Esophagus squamous epithelium (tissue), 4 donors: ENCODE measurements at regions not wholly inside any gene's neighbourhood (a gene's known extent, or its start where the extent isn't known, plus 50 kb on each side); places are given as distances from the start of the nearest gene placed in this dataset.

Experiments
- CTCF ChIP-seq, 6 experiments: fragments of 450-650 bp in 4 of 6; fragments of 200-600 bp in 2 of 6; sonication (generic) in 2 of 6; IDR thresholded peaks; one replicate each; pipeline ENCODE4 v1.5.1; 2016 to 2019; ENCODE audit warnings: antibody characterized with exemption in 6 of 6, mild to moderate bottlenecking in 4 of 6, moderate library complexity in 4 of 6
- POLR2A ChIP-seq, 4 donors: fragments of 450-650 bp; IDR thresholded peaks; one replicate each; pipeline ENCODE4 v1.6.1; 2017; ENCODE audit warnings: antibody characterized with exemption in 4 of 4, mild to moderate bottlenecking in 4 of 4, moderate library complexity in 3 of 4

- no peak for TF ChIP-seq CTCF (IDR thresholded peaks at IDR 0.05)
- TF ChIP-seq POLR2A (IDR thresholded peaks at IDR 0.05), result no peak
These were observed 586.3 kb upstream of the SALL3 start for GRCh38 chr18:78393086-78393862.
